ENCODE measurements at regions not wholly inside any gene's neighbourhood (a gene's known extent, or its start where the extent isn't known, plus 50 kb on each side); places are given as distances from the start of the nearest gene placed in this dataset.
"Not testable (repeated sequence)": the region's sequence is repeated elsewhere in the genome, so short reads cannot be mapped to it uniquely, and the experiment has no call there.

GRCh38 chr11:129698212-129698611, 117.4 kb upstream of the TMEM45B start:
- DNase-seq (ENCODE audit: low read depth) = no peak

- no peak for DNase-seq (ENCODE audit: low read depth)
Measured at GRCh38 chr11:129699711-129700304, 115.8 kb upstream of the TMEM45B start.

GRCh38 chr11:129700701-129701100, 114.9 kb upstream of the TMEM45B start:
- DNase-seq (ENCODE audit: low read depth) = no peak

DNA sequence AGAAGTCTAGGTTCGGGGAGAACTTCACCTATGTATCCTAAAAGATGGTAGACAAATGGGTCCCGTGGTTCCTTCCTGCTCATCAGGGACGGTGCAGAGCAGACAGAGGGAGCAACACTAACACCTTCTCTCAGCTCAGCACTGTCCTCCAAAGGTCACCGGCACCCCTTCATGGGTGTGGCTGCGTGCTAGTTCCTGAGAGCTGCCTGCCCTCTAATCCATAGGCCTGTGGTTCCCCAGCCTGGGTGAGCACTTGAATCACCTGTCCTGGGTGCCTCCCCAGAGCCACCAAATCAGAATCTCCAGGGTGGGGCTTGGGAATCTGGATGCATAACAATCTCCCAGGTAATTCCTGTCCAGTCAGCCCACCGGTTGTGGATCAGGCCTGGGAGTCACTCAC, 113.9 kb upstream of the TMEM45B start:
- no peak for DNase-seq (ENCODE audit: low read depth)

DNA sequence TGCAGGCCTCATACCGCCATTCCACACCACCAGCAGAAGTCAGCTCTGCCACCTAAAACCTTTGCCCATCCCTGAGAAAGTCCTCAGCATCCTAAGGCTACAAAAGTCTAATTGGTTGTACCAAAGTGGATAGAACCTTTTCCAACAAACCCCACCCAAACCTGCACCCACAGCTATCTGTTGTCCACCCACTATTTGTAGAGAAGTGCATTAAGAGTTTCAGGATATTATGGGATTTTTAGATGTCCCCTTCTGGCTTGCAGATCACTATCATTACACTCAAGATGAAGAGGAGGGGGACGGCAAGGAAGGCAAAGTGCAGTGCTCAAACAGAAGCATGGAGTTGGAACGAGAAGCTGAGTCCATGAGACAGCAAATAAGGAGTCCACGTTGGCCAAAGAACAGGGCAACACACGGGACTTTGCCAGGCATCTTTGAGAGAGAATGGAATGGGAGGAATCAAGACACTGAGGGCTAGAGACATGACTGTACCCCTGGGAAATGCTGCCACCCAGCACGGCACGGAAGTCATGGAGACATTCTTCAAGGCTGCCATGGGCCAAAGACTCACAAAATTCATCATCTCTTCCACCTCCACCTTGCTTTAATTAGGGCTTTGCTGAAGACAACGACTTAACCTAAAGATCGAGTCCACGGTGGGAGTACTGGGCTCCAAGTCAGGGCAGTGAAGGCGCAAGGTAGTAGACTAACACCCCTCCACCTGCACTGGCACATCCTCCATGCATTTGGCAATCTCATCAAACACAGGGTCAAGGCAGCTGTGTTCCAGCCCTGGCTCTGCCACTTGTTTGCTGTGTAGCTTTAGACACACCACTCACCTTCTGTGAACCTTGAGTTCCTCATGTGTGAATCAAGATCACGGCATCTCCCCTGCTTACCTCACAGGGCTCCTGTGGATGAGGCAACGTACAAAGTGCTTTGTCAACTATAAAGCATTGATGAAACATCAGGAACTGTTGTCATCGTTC, 112.9 kb upstream of the TMEM45B start:
- DNase-seq (ENCODE audit: low read depth) = no peak

GRCh38 chr11:129703846-129704245, 111.8 kb upstream of the TMEM45B start:
- DNase-seq (ENCODE audit: low read depth) = no peak

GRCh38 chr11:129704831-129705230, 110.8 kb upstream of the TMEM45B start:
- no peak for DNase-seq (ENCODE audit: low read depth)

DNA sequence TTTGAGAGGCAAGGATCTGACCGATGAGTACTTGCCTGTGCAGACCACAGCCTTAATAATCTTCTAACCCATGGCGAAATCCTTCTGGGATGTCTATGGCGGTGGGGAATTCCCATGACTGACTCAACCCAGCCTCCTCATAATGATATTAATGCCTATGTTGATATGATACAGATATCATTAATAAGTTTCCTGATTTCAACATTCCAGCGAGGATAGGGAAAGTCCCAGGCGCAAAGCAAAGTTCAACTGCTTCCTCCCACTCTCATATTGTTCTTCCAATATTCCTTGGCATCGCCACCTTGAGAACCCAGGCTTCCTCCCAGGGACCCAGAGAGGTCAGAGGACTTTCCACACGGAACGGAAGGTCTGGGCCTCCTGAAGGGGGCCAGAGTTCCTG, 110.3 kb upstream of the TMEM45B start:
- DNase-seq (ENCODE audit: low read depth) = no peak

DNA sequence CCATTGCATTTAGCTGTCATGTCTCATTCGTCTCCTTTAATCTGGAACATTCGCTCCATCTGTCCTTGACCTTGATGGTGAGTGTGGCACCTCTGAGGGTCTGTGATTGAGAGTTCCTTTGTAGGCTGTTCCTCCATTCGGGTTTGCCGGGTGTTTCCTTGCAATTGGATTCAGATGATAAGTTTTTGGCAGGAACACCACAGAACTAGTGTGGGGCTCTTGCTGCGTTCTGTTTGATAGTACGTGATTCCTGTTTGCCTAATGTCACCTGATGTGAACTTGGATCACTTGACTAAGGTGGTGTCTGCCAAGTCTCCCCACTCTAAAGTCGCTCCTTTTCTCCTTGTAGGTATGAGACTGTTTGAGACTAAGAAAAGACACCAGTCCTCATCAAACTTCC, 109.7 kb upstream of the TMEM45B start:
- DNase-seq (ENCODE audit: low read depth) = no peak

GRCh38 chr11:129709801-129710398, 105.7 kb upstream of the TMEM45B start:
- no peak for DNase-seq (ENCODE audit: low read depth)

DNA sequence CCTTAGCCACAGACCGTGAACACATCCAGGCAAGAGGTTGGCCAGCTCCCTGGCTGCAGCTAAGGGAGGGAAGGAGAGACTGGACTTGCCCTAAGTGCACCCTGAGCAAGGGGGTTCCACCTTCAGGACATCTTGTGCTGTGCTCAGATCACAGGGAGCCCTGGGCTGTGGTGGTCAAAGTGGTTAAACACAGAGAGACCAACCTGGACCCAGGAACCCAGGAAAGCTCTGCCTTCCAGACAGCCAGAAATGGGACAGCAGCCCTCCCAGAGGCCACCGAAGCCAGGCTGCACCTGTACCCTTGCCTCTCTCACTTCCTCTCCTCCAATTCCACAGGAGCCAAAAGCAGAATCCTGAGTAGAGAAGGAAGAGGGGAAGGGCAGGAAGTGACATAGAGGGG, 105.2 kb upstream of the TMEM45B start:
- DNase-seq (ENCODE audit: low read depth) = no peak

GRCh38 chr11:129711760-129712159, 103.9 kb upstream of the TMEM45B start:
- no peak for DNase-seq (ENCODE audit: low read depth)

GRCh38 chr11:129712486-129713240, 103.0 kb upstream of the TMEM45B start:
- DNase-seq (ENCODE audit: low read depth) = not testable (repeated sequence)

GRCh38 chr11:129719037-129719436, 96.6 kb upstream of the TMEM45B start:
- no peak for DNase-seq (ENCODE audit: low read depth)

DNA sequence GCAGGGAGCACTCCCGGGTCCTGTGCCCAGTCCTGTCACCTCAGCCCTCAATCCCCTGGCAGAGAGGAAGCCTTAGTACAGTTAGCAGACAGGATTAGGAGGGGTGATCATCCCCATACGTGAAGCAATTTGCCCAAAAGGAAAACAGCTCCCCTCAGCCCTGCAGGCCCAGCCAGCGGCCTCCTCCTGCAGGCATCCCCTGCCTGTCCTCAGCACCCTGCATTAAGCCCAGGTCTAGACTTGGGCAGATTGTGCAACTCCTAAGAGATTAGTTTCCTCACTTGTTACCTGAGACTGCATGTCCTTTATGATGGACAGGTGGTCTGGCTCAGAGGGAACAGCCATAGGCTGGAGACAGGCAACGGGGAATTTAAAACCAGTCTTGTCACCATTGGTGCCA, 95.5 kb upstream of the TMEM45B start:
- no peak for DNase-seq (ENCODE audit: low read depth)

GRCh38 chr11:129720994-129721393, 94.7 kb upstream of the TMEM45B start:
- no peak for DNase-seq (ENCODE audit: low read depth)

GRCh38 chr11:129721685-129722084, 94.0 kb upstream of the TMEM45B start:
- DNase-seq (ENCODE audit: low read depth) = no peak

DNA sequence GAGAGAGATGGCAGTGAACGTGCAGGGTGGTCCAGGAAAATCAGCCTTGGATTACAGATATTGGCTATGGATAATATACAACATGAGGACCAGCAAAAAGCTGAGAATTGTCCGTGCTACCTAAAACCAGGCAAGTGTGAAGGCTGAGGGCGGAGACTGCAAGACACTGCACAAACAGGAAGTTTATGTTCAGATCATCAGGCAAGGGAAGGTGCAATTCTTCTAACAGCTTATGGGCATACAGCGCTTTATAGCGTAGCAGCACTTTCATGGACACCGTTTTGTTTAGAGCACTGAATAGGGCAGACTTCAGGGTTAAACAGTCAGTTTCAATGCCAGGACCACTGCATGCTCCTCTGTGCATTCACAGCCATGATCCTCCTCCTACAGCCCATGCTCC, 93.1 kb upstream of the TMEM45B start:
- DNase-seq (ENCODE audit: low read depth) = no peak

DNA sequence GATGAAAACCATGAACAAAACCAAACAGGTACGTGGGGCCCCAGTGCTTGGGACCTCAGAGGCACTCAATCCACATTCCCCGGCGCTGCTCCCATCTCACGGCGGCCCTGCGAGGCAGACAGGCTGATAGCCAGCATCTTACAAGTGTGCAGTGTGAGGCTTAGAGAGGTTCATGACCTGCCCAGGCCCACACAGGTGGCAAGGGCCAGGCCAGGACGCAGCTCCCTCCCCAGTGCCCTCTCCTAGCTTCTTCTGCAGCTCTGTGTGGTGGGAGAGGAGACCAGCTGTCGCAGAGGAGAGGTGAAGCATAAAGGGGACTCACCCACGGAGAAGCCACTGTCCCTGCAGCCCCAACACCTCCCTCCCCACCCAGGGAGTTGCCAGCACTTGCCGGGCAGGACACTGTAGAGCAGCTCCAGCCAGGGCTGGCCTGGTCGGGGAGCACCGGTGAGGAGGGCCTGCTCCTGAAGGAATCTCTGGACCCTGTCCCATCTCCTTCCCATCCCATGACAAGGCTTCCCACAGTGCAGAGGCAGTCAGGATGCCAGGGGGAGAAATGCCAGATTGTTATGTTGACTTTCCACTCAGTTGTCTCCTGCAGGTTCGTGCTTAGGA, 92.4 kb upstream of the TMEM45B start:
- no peak for DNase-seq (ENCODE audit: low read depth)

DNA sequence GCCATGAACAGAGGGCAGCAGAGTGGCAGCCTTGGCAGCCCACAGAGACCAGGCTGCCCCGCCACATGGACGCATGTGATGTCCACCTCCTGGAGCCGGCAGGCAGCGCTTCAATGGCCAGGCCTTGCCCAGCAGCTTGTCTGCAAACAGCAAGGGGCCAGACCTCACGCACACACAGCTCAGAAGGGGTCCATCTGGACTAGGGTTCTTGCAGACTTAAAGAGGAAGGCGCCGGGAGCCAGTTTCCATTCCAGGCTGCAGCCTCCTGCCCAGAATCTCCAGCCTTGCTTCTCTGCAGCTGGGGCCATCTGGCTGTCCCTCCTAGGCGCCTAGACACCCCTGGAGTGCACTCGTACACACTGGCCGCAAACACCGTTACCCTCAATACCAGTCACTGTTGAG, 91.9 kb upstream of the TMEM45B start:
- no peak for DNase-seq (ENCODE audit: low read depth)

DNA sequence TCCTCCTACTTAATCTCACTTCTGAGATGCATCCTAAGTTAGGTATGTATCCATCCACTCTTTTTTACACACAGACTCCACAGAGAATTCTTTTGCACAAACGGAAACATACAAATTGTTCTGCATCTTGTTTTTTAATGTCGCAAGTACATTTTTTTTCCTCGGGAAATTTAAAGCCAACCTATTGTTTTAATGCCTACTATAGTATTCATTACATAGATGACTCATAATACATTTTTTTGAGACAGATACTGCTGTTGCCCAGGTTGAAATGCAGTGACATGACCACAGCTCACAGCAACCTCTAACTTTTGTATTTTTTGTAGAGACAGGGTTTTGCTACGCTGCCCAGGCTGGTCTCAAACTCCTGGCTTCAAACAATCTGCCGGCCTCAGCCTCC, 90.8 kb upstream of the TMEM45B start:
- no peak for DNase-seq (ENCODE audit: low read depth)
